Keratinocyte (primary cell): ENCODE measurements at regions not wholly inside any gene's neighbourhood (a gene's known extent, or its start where the extent isn't known, plus 50 kb on each side); places are given as distances from the start of the nearest gene placed in this dataset.

Experiments used
- DNase-seq: peaks from one replicate; pipeline ENCODE4 v3.0.0-alpha.2; 2011; ENCODE audit warnings: low read depth, missing footprints, low spot score
- FAIRE-seq: peaks from 2 replicates; lab custom pipeline; 2011; peaks lifted over from hg19 to GRCh38; lab: Jason Lieb, UNC
- H2AFZ ChIP-seq: 2 replicates; pipeline ENCODE4 v1.6.0; 2012; ENCODE audit warnings: low read length, control low read depth, inconsistent platforms; ENCODE audit not compliant: control insufficient read depth
- H3K27ac ChIP-seq: 2 replicates; pipeline ENCODE4 v1.5.1; 2011; ENCODE audit warnings: low read length; ENCODE audit not compliant: control insufficient read depth, insufficient read depth
- H3K27me3 ChIP-seq: 3 replicates; pipeline ENCODE4 v1.6.0; 2011; ENCODE audit warnings: low read length; ENCODE audit not compliant: control insufficient read depth, insufficient read depth; ENCODE audit errors: extremely low read depth
- H3K36me3 ChIP-seq, 2 experiments: 2 replicates in 1 of 2; 3 replicates in 1 of 2; pipeline ENCODE4 v1.5.1; 2011; ENCODE audit warnings: low read length in 2 of 2, mild to moderate bottlenecking in 1 of 2; ENCODE audit not compliant: control insufficient read depth in 2 of 2, insufficient read depth in 2 of 2; ENCODE audit errors: extremely low read depth in 1 of 2
- H3K4me1 ChIP-seq: 3 replicates; pipeline ENCODE4 v1.5.1; 2011; ENCODE audit warnings: low read length; ENCODE audit not compliant: control insufficient read depth, insufficient read depth; ENCODE audit errors: extremely low read depth
- H3K4me2 ChIP-seq: 3 replicates; pipeline ENCODE4 v1.6.0; 2011; ENCODE audit warnings: low read depth, low read length; ENCODE audit not compliant: control insufficient read depth, insufficient read depth; ENCODE audit errors: extremely low read depth
- H3K4me3 ChIP-seq, 3 experiments: fragments of 200-600 bp in 1 of 3; sonication (generic) in 1 of 3; 2 replicates in 2 of 3; 3 replicates in 1 of 3; pipeline ENCODE4 v1.5.1; 2011 to 2016; ENCODE audit warnings: low read length in 3 of 3, mild to moderate bottlenecking in 3 of 3, control low read depth in 2 of 3, inconsistent platforms in 1 of 3, low read depth in 1 of 3, mixed read lengths in 1 of 3, mixed run types in 1 of 3, moderate library complexity in 1 of 3; ENCODE audit not compliant: control insufficient read depth in 2 of 3, insufficient read depth in 2 of 3; ENCODE audit errors: extremely low read depth in 1 of 3
- H3K79me2 ChIP-seq: 2 replicates; pipeline ENCODE4 v1.6.0; 2012; ENCODE audit warnings: low read length; ENCODE audit not compliant: control insufficient read depth, insufficient read depth
- H3K9ac ChIP-seq: 3 replicates; pipeline ENCODE4 v1.6.0; 2011; ENCODE audit warnings: low read length; ENCODE audit not compliant: control insufficient read depth, insufficient read depth; ENCODE audit errors: extremely low read depth
- H3K9me1 ChIP-seq: 3 replicates; pipeline ENCODE4 v1.6.0; 2011; ENCODE audit warnings: low read length; ENCODE audit not compliant: control insufficient read depth, insufficient read depth; ENCODE audit errors: extremely low read depth
- H3K9me3 ChIP-seq: 2 replicates; pipeline ENCODE4 v1.5.1; 2012; ENCODE audit warnings: low read depth, low read length; ENCODE audit not compliant: control insufficient read depth
- H4K20me1 ChIP-seq: 3 replicates; pipeline ENCODE4 v1.6.0; 2011; ENCODE audit warnings: low read length; ENCODE audit not compliant: control insufficient read depth, insufficient read depth; ENCODE audit errors: extremely low read depth
- CTCF ChIP-seq, 3 experiments: IDR thresholded peaks in 1 of 3; conservative IDR thresholded peaks in 1 of 3; optimal IDR thresholded peaks in 1 of 3; 2 replicates in 2 of 3; 3 replicates in 1 of 3; pipeline versions ENCODE3 to v1.5.1; 2011; ENCODE audit warnings: low read length in 3 of 3, mild to moderate bottlenecking in 3 of 3, moderate library complexity in 2 of 3, control low read depth in 1 of 3, inconsistent platforms in 1 of 3; ENCODE audit not compliant: insufficient read depth in 2 of 3; ENCODE audit errors: extremely low read depth in 1 of 3
- EZH2 ChIP-seq: IDR thresholded peaks from one replicate; pipeline ENCODE4 v1.6.1; 2012; ENCODE audit warnings: inconsistent platforms, mild to moderate bottlenecking, low read length, moderate library complexity
- dilution Hi-C: fragments of 300-500 bp; cut with MboI; formaldehyde crosslinking; loops from one replicate; pipeline ENCODE4 v1.7.0; 2020; ENCODE audit warnings: low sequenced_read_pairs; ENCODE audit not compliant: extremely low pct_ligation_motif_present

DNA sequence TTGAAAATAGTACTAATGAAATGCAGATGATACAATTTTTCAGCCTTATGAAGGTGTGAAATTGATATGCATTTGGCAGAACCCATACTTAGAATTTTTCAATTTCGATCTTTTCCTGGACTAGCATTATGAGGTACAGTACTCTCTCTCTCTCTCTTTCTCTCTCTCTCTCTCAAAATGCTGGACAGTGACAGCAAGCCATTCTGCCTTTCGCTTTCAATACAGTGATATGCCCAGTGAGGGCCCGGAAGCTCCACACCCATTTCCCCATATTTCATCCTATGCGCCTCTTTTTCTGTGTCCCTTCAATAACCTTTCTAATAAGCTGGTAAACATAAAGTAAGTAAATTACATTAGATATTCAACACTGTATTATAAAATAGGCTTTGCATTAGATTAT, 595.0 kb upstream of the UBE2E2 start:
- Histone ChIP-seq H3K27ac (no peak overlapping the region), H2AFZ (no peak overlapping the region), H3K36me3 (no peaks in the 10 kb centered on the region), H3K27me3 (no peaks in the 10 kb centered on the region), H3K9me1 (no peaks in the 10 kb centered on the region), H3K4me1 (peaks cover 13% of the 10 kb centered on the region), H3K4me2 (no peak overlapping the region), H3K9me3 (no peaks in the 10 kb centered on the region), H3K4me3 (no peak overlapping the region), H3K9ac (no peak overlapping the region), H3K79me2 (no peaks in the 10 kb centered on the region), H4K20me1 (no peaks in the 10 kb centered on the region)
- TF ChIP-seq CTCF (optimal IDR thresholded peaks at IDR 0.05 in 1 of 3, IDR thresholded peaks at IDR 0.05 in 1 of 3, conservative IDR thresholded peaks at IDR 0.05 in 1 of 3; ENCODE audit: extremely low read depth in 1 of 3, insufficient read depth in 2 of 3, low read length in 3 of 3) (no peak), EZH2 (no peak)
- FAIRE-seq: no peak
- no peak for DNase-seq
- dilution Hi-C loops: no loop called here

- FAIRE-seq (no peak), DNase-seq (no peak)
- Histone ChIP-seq H3K36me3 (no peaks in the 10 kb centered on the region), H3K9me1 (no peaks in the 10 kb centered on the region), H3K4me3 (no peak overlapping the region), H3K79me2 (no peaks in the 10 kb centered on the region), H3K4me2 (no peak overlapping the region), H3K27ac (no peak overlapping the region), H3K9me3 (no peaks in the 10 kb centered on the region), H3K9ac (no peak overlapping the region), H2AFZ (no peak overlapping the region), H4K20me1 (no peaks in the 10 kb centered on the region), H3K27me3 (no peaks in the 10 kb centered on the region), H3K4me1 (peaks cover 13% of the 10 kb centered on the region)
- dilution Hi-C loops: no loop called here
- TF ChIP-seq EZH2 (no peak), CTCF (optimal IDR thresholded peaks at IDR 0.05 in 1 of 3, IDR thresholded peaks at IDR 0.05 in 1 of 3, conservative IDR thresholded peaks at IDR 0.05 in 1 of 3; ENCODE audit: extremely low read depth in 1 of 3, insufficient read depth in 2 of 3, low read length in 3 of 3) (no peak)
Measured at GRCh38 chr3:22608721-22609120, 594.4 kb upstream of the UBE2E2 start.
